ENCODE measurements at regions not wholly inside any gene's neighbourhood (a gene's known extent, or its start where the extent isn't known, plus 50 kb on each side); places are given as distances from the start of the nearest gene placed in this dataset.

- no peak for DNase-seq (ENCODE audit: low spot score in 2 of 2)
- Histone ChIP-seq H3K36me3 (no peaks in the 10 kb centered on the region), H3K27me3 (no peaks in the 10 kb centered on the region), H3K27ac (no peak overlapping the region), H3K9me3 (no peaks in the 10 kb centered on the region), H3K4me3 (no peak overlapping the region), H3K4me1 (no peaks in the 10 kb centered on the region)
- no peak for TF ChIP-seq POLR2A (IDR thresholded peaks at IDR 0.05)
- no peak for TF ChIP-seq POLR2AphosphoS5 (IDR thresholded peaks at IDR 0.05)
- TF ChIP-seq EP300 (IDR thresholded peaks at IDR 0.05), result no peak
- no peak for TF ChIP-seq CTCF (IDR thresholded peaks at IDR 0.05)
- 83% methylated on average over 4 of the region's 4 CpGs for WGBS
Observed at GRCh38 chr5:99133921-99134320, 205.1 kb upstream of the CHD1 start.

- Histone ChIP-seq H3K27ac (no peak overlapping the region), H3K36me3 (no peaks in the 10 kb centered on the region), H3K4me3 (no peak overlapping the region), H3K4me1 (no peaks in the 10 kb centered on the region), H3K9me3 (no peaks in the 10 kb centered on the region), H3K27me3 (no peaks in the 10 kb centered on the region)
- 45% methylated on average over 6 of the region's 6 CpGs for WGBS
- TF ChIP-seq POLR2AphosphoS5 (IDR thresholded peaks at IDR 0.05) (no peak), CTCF (IDR thresholded peaks at IDR 0.05) (no peak), EP300 (IDR thresholded peaks at IDR 0.05) (no peak), POLR2A (IDR thresholded peaks at IDR 0.05) (no peak)
- DNase-seq (ENCODE audit: low spot score in 2 of 2), result no peak
Observed at GRCh38 chr5:99129768-99130501, 201.1 kb upstream of the CHD1 start.

GRCh38 chr5:99122976-99123375 lies 194.2 kb upstream of the CHD1 start:
- Histone ChIP-seq H3K4me1 (no peaks in the 10 kb centered on the region), H3K27ac (no peak overlapping the region), H3K27me3 (no peaks in the 10 kb centered on the region), H3K4me3 (no peak overlapping the region), H3K36me3 (no peaks in the 10 kb centered on the region), H3K9me3 (no peaks in the 10 kb centered on the region)
- DNase-seq (ENCODE audit: low spot score in 2 of 2), result no peak
- no peak for TF ChIP-seq POLR2AphosphoS5 (IDR thresholded peaks at IDR 0.05)
- TF ChIP-seq EP300 (IDR thresholded peaks at IDR 0.05), result no peak
- TF ChIP-seq CTCF (IDR thresholded peaks at IDR 0.05), result no peak
- TF ChIP-seq POLR2A (IDR thresholded peaks at IDR 0.05), result no peak

GRCh38 chr5:99119326-99119725 lies 190.5 kb upstream of the CHD1 start:
- Histone ChIP-seq H3K36me3 (no peaks in the 10 kb centered on the region), H3K9me3 (no peaks in the 10 kb centered on the region), H3K4me3 (no peak overlapping the region), H3K27me3 (no peaks in the 10 kb centered on the region), H3K4me1 (no peaks in the 10 kb centered on the region), H3K27ac (no peak overlapping the region)
- 84% methylated on average over 3 of the region's 3 CpGs for WGBS
- no peak for TF ChIP-seq CTCF (IDR thresholded peaks at IDR 0.05)
- TF ChIP-seq EP300 (IDR thresholded peaks at IDR 0.05), result no peak
- TF ChIP-seq POLR2A (IDR thresholded peaks at IDR 0.05), result no peak
- no peak for TF ChIP-seq POLR2AphosphoS5 (IDR thresholded peaks at IDR 0.05)
- no peak for DNase-seq (ENCODE audit: low spot score in 2 of 2)

- WGBS, result 75% methylated on average over 4 of the region's 4 CpGs
- Histone ChIP-seq H3K36me3 (no peaks in the 10 kb centered on the region), H3K4me1 (no peaks in the 10 kb centered on the region), H3K4me3 (no peak overlapping the region), H3K27ac (no peak overlapping the region), H3K27me3 (no peaks in the 10 kb centered on the region), H3K9me3 (no peaks in the 10 kb centered on the region)
- no peak for DNase-seq (ENCODE audit: low spot score in 2 of 2)
- TF ChIP-seq POLR2AphosphoS5 (IDR thresholded peaks at IDR 0.05) (no peak), POLR2A (IDR thresholded peaks at IDR 0.05) (no peak), CTCF (IDR thresholded peaks at IDR 0.05) (no peak), EP300 (IDR thresholded peaks at IDR 0.05) (no peak)
Observed at GRCh38 chr5:99116526-99116925, 187.7 kb upstream of the CHD1 start.
